ENCODE measurements at regions not wholly inside any gene's neighbourhood (a gene's known extent, or its start where the extent isn't known, plus 50 kb on each side); places are given as distances from the start of the nearest gene placed in this dataset.

GRCh38 chr18:67646890-67647289, 130.4 kb upstream of the DSEL start:
- no peak for TF ChIP-seq CTCF (IDR thresholded peaks at IDR 0.05)
- H3K9me3 Mint-ChIP-seq (ENCODE audit: unreplicated experiment): peaks cover 8% of the 10 kb centered on the region
- no peaks in the 10 kb centered on the region for H3K27me3 Mint-ChIP-seq (ENCODE audit: unreplicated experiment)
- DNase-seq (ENCODE audit: extremely low spot score, unreplicated experiment): no peak
- no peak overlapping the region for H3K4me3 Mint-ChIP-seq (ENCODE audit: unreplicated experiment)
- no peaks in the 10 kb centered on the region for H3K4me1 Mint-ChIP-seq (ENCODE audit: unreplicated experiment)
- H3K36me3 Mint-ChIP-seq (ENCODE audit: unreplicated experiment): no peaks in the 10 kb centered on the region
- no peak overlapping the region for H3K27ac Mint-ChIP-seq (ENCODE audit: unreplicated experiment)

GRCh38 chr18:67644226-67644625, 127.7 kb upstream of the DSEL start:
- H3K27ac Mint-ChIP-seq (ENCODE audit: unreplicated experiment): no peak overlapping the region
- H3K9me3 Mint-ChIP-seq (ENCODE audit: unreplicated experiment): peaks cover 8% of the 10 kb centered on the region
- no peaks in the 10 kb centered on the region for H3K36me3 Mint-ChIP-seq (ENCODE audit: unreplicated experiment)
- TF ChIP-seq CTCF (IDR thresholded peaks at IDR 0.05): no peak
- no peaks in the 10 kb centered on the region for H3K27me3 Mint-ChIP-seq (ENCODE audit: unreplicated experiment)
- no peak overlapping the region for H3K4me3 Mint-ChIP-seq (ENCODE audit: unreplicated experiment)
- no peak for DNase-seq (ENCODE audit: extremely low spot score, unreplicated experiment)
- H3K4me1 Mint-ChIP-seq (ENCODE audit: unreplicated experiment): no peaks in the 10 kb centered on the region

GRCh38 chr18:67639872-67640271, 123.4 kb upstream of the DSEL start:
- DNase-seq (ENCODE audit: extremely low spot score, unreplicated experiment): no peak

GRCh38 chr18:67636597-67637385, 120.3 kb upstream of the DSEL start:
- H3K27ac Mint-ChIP-seq (ENCODE audit: unreplicated experiment): no peak overlapping the region
- H3K27me3 Mint-ChIP-seq (ENCODE audit: unreplicated experiment): no peaks in the 10 kb centered on the region
- peaks cover 4% of the 10 kb centered on the region for H3K4me1 Mint-ChIP-seq (ENCODE audit: unreplicated experiment)
- no peak overlapping the region for H3K4me3 Mint-ChIP-seq (ENCODE audit: unreplicated experiment)
- TF ChIP-seq CTCF (IDR thresholded peaks at IDR 0.05): no peak
- no peaks in the 10 kb centered on the region for H3K36me3 Mint-ChIP-seq (ENCODE audit: unreplicated experiment)
- DNase-seq (ENCODE audit: extremely low spot score, unreplicated experiment): no peak
- H3K9me3 Mint-ChIP-seq (ENCODE audit: unreplicated experiment): no peaks in the 10 kb centered on the region

More at GRCh38 chr18:67639872-67640271, 123.4 kb upstream of the DSEL start:
- Mint-ChIP-seq H3K9me3 (ENCODE audit: unreplicated experiment) (no peaks in the 10 kb centered on the region), H3K27me3 (ENCODE audit: unreplicated experiment) (no peaks in the 10 kb centered on the region), H3K4me1 (ENCODE audit: unreplicated experiment) (no peaks in the 10 kb centered on the region), H3K4me3 (ENCODE audit: unreplicated experiment) (no peak overlapping the region), H3K36me3 (ENCODE audit: unreplicated experiment) (no peaks in the 10 kb centered on the region), H3K27ac (ENCODE audit: unreplicated experiment) (no peak overlapping the region)
- TF ChIP-seq CTCF (IDR thresholded peaks at IDR 0.05): no peak

GRCh38 chr18:67634631-67635338, 118.3 kb upstream of the DSEL start:
- Mint-ChIP-seq H3K36me3 (ENCODE audit: unreplicated experiment) (no peaks in the 10 kb centered on the region), H3K4me1 (ENCODE audit: unreplicated experiment) (peaks cover 4% of the 10 kb centered on the region), H3K27ac (ENCODE audit: unreplicated experiment) (no peak overlapping the region), H3K4me3 (ENCODE audit: unreplicated experiment) (no peak overlapping the region), H3K27me3 (ENCODE audit: unreplicated experiment) (no peaks in the 10 kb centered on the region), H3K9me3 (ENCODE audit: unreplicated experiment) (no peaks in the 10 kb centered on the region)
- TF ChIP-seq CTCF (IDR thresholded peaks at IDR 0.05): no peak
- DNase-seq (ENCODE audit: extremely low spot score, unreplicated experiment): no peak
